K562 (cell line): ENCODE measurements at regions not wholly inside any gene's neighbourhood (a gene's known extent, or its start where the extent isn't known, plus 50 kb on each side); places are given as distances from the start of the nearest gene placed in this dataset.
"Not testable (repeated sequence)": the region's sequence is repeated elsewhere in the genome, so short reads cannot be mapped to it uniquely, and the experiment has no call there.

Source experiments
- AFF4 ChIP-seq: sonication (generic); formaldehyde crosslinking; IDR thresholded peaks from 2 replicates; pipeline ENCODE4 v1.8.0; 2023; ENCODE audit warnings: mild to moderate bottlenecking, missing genetic modification reagents
- ARID3A ChIP-seq: IDR thresholded peaks from 2 replicates; pipeline ENCODE4 v1.6.1; 2012; ENCODE audit warnings: low read depth, low read length, improper control_type of control experiment, borderline replicate concordance
- CBX2 ChIP-seq: fragments of 200-600 bp; sonication (generic); IDR thresholded peaks from one replicate; pipeline ENCODE4 v1.6.1; 2012; ENCODE audit warnings: mild to moderate bottlenecking, low read length, inconsistent platforms; ENCODE audit not compliant: insufficient read depth, poor library complexity, severe bottlenecking
- CTCF ChIP-seq, 3 experiments: IDR thresholded peaks in 2 of 3; conservative IDR thresholded peaks in 1 of 3; 2 replicates each; pipeline ENCODE4 v1.5.1; 2011 to 2012; ENCODE audit warnings: low read length in 3 of 3, mild to moderate bottlenecking in 3 of 3, control low read depth in 2 of 3, improper control_type of control experiment in 1 of 3, inconsistent platforms in 1 of 3, low read depth in 1 of 3, mixed read lengths in 1 of 3, moderate library complexity in 1 of 3; ENCODE audit not compliant: insufficient read depth in 2 of 3
- DPF2 ChIP-seq: fragments of 450-650 bp; IDR thresholded peaks from 2 replicates; pipeline ENCODE4 v1.6.1; 2016
- EP300 ChIP-seq: IDR thresholded peaks from 2 replicates; pipeline ENCODE4 v1.6.1; 2012; ENCODE audit warnings: low read length, improper control_type of control experiment
- IRF1 ChIP-seq: sonication (generic); formaldehyde crosslinking; IDR thresholded peaks from 2 replicates; pipeline ENCODE4 v1.8.0; 2022; ENCODE audit warnings: missing genetic modification reagents, mild to moderate bottlenecking, borderline replicate concordance
- KDM1A ChIP-seq, 2 experiments: fragments of 450-650 bp; IDR thresholded peaks; 2 replicates each; pipeline ENCODE4 v1.6.1; 2016; ENCODE audit warnings: mild to moderate bottlenecking in 2 of 2
- MAFK ChIP-seq: IDR thresholded peaks from 2 replicates; pipeline ENCODE4 v1.6.1; 2011; ENCODE audit warnings: low read length, improper control_type of control experiment
- NR0B1 ChIP-seq: fragments of 450-650 bp; IDR thresholded peaks from one replicate; pipeline ENCODE4 v1.6.1; 2018; ENCODE audit warnings: mild to moderate bottlenecking, moderate library complexity; ENCODE audit not compliant: partially characterized antibody
- NR3C1 ChIP-seq: sonication (generic); formaldehyde crosslinking; IDR thresholded peaks from 2 replicates; pipeline ENCODE4 v1.8.1; 2022; ENCODE audit warnings: missing genetic modification reagents
- NRF1 ChIP-seq, 2 experiments: fragments of 450-650 bp; IDR thresholded peaks in 1 of 2; conservative IDR thresholded peaks in 1 of 2; 2 replicates each; pipeline ENCODE4 v1.6.1; 2014; ENCODE audit warnings: mild to moderate bottlenecking in 2 of 2
- PYGO2 ChIP-seq: fragments of 450-650 bp; IDR thresholded peaks from 2 replicates; pipeline ENCODE4 v1.6.1; 2016; ENCODE audit warnings: mild to moderate bottlenecking, missing genetic modification characterization, moderate library complexity, missing compliant biosample characterization

GRCh38 chr4:127407572-127407971 is 225.2 kb upstream of the INTU start:
- TF ChIP-seq CTCF (IDR thresholded peaks at IDR 0.05 in 2 of 3, conservative IDR thresholded peaks at IDR 0.05 in 1 of 3; ENCODE audit: insufficient read depth in 2 of 3, low read depth in 1 of 3, low read length in 3 of 3); KDM1A (IDR thresholded peaks at IDR 0.05); DPF2; EP300; PYGO2 (tag); NR3C1 (CRISPR knock-in tag); NR0B1; AFF4 (CRISPR knock-in tag); MAFK; IRF1 (CRISPR knock-in tag); ARID3A; NRF1 (conservative IDR thresholded peaks at IDR 0.05 in 1 of 2, IDR thresholded peaks at IDR 0.05 in 1 of 2); CBX2: not testable (repeated sequence)
